Gastrocnemius medialis (tissue), 4 donors: ENCODE measurements at regions not wholly inside any gene's neighbourhood (a gene's known extent, or its start where the extent isn't known, plus 50 kb on each side); places are given as distances from the start of the nearest gene placed in this dataset.

ENCODE experiments used
- POLR2A ChIP-seq, 2 donors: fragments of 450-650 bp; IDR thresholded peaks; one replicate each; pipeline ENCODE4 v1.6.1; 2017; ENCODE audit warnings: antibody characterized with exemption in 2 of 2, mild to moderate bottlenecking in 2 of 2, moderate library complexity in 2 of 2
- TF ChIP-seq, protein P1 (sequence below), 5 experiments: fragments of 450-650 bp in 3 of 5; fragments of 200-600 bp in 2 of 5; sonication (generic) in 2 of 5; IDR thresholded peaks in 4 of 5; conservative IDR thresholded peaks in 1 of 5; 1 replicate in 4 of 5; 2 replicates in 1 of 5; pipeline ENCODE4 v1.5.1; 2016 to 2019; ENCODE audit warnings: antibody characterized with exemption in 5 of 5, mild to moderate bottlenecking in 3 of 5, moderate library complexity in 3 of 5

DNA sequence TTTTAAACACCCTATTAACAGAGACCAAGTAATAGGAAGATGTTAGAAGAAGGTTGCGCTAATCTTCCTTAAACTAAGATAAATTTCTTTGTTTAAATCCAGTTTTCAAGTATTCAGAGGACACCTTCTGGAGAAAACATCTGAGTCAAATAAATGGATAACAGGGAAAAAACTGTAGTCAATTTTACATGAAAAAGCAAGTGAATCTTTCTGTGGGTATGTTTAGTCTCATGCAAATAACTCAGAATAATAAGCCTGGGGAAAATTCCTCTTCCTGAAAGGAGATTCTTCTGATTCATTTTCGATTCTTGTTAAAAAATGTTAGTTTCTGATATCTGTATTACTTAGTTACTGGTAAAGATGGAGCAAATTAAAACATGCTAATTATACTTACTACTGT is 145.5 kb downstream of the CTH start:
- TF ChIP-seq POLR2A (IDR thresholded peaks at IDR 0.05), result no peak
- TF ChIP-seq, protein P1, sequence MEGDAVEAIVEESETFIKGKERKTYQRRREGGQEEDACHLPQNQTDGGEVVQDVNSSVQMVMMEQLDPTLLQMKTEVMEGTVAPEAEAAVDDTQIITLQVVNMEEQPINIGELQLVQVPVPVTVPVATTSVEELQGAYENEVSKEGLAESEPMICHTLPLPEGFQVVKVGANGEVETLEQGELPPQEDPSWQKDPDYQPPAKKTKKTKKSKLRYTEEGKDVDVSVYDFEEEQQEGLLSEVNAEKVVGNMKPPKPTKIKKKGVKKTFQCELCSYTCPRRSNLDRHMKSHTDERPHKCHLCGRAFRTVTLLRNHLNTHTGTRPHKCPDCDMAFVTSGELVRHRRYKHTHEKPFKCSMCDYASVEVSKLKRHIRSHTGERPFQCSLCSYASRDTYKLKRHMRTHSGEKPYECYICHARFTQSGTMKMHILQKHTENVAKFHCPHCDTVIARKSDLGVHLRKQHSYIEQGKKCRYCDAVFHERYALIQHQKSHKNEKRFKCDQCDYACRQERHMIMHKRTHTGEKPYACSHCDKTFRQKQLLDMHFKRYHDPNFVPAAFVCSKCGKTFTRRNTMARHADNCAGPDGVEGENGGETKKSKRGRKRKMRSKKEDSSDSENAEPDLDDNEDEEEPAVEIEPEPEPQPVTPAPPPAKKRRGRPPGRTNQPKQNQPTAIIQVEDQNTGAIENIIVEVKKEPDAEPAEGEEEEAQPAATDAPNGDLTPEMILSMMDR (IDR thresholded peaks at IDR 0.05 in 4 of 5, conservative IDR thresholded peaks at IDR 0.05 in 1 of 5), result no peak
